ENCODE measurements at regions not wholly inside any gene's neighbourhood (a gene's known extent, or its start where the extent isn't known, plus 50 kb on each side); places are given as distances from the start of the nearest gene placed in this dataset.

GRCh38 chr16:65222536-65222935, 100.7 kb upstream of the CDH11 start:
- TF ChIP-seq RCOR1 (IDR thresholded peaks at IDR 0.05; ENCODE audit: insufficient replicate concordance, low read length) = no peak
- TF ChIP-seq, protein P1, sequence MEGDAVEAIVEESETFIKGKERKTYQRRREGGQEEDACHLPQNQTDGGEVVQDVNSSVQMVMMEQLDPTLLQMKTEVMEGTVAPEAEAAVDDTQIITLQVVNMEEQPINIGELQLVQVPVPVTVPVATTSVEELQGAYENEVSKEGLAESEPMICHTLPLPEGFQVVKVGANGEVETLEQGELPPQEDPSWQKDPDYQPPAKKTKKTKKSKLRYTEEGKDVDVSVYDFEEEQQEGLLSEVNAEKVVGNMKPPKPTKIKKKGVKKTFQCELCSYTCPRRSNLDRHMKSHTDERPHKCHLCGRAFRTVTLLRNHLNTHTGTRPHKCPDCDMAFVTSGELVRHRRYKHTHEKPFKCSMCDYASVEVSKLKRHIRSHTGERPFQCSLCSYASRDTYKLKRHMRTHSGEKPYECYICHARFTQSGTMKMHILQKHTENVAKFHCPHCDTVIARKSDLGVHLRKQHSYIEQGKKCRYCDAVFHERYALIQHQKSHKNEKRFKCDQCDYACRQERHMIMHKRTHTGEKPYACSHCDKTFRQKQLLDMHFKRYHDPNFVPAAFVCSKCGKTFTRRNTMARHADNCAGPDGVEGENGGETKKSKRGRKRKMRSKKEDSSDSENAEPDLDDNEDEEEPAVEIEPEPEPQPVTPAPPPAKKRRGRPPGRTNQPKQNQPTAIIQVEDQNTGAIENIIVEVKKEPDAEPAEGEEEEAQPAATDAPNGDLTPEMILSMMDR (conservative IDR thresholded peaks at IDR 0.05; ENCODE audit: low read depth, low read length) = no peak
